Head of caudate nucleus (tissue), 42 donors: ENCODE measurements at regions not wholly inside any gene's neighbourhood (a gene's known extent, or its start where the extent isn't known, plus 50 kb on each side); places are given as distances from the start of the nearest gene placed in this dataset.

Experiments used
- DNase-seq, 42 donors: peaks; one replicate each; pipeline versions ENCODE4 v3.0.0 to v3.0.0-alpha.2; 2020 to 2021; ENCODE audit warnings: mixed read lengths in 7 of 42
- intact Hi-C: fragments of 100-400 bp; cut with DNase I; formaldehyde crosslinking; loops from one replicate; pipeline ENCODE4 v1.15.0; 2022

DNA sequence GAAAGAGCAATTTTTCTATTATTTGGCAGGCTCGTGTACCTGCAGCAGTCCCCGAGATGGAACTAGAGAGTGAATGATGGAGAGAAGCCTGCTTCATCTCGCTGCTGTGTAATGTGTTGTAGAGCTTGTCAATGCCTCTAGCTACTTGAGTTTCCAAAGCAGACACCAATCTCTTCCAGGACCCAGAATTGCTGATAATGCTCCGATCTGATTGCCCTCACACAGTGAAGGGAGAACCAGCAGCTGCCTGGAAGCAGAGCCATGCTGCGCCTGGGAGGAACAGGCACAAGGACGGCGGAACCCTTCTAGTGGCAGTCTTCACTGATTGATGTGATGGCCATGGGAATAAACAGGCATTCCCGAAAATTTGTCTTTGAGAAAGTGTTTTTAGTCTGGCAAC lies 288.0 kb downstream of the ICE1 start:
- intact Hi-C loops, result no loop called here
- DNase-seq, result peak in 1 of 42 donors; percentile 3

DNA sequence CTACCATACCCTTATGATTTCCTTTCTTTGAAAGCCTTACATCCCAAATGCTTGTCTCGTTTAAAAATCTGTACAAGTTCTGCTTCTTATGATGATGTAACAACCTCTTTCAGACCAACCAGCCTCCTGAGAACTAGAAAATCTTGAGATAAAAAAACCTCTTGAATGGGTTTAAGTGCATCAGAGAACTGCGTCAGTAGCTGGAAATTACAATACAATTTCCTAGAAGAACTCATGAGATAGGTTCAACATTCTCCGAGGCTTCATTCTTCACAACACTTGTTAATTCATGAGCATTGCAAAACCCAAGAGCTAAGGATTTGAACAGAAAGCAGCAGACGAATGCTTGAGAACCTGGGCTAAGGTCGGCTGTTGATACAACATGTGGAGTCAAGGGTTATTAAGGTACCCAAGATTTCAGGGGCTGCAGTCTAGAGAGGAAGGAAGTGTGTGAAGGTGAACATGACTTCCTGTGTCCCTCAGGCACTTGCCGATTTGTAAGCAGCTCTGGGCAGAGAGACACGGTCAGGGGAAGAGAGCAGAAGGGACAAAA lies 286.0 kb downstream of the ICE1 start:
- no peak for DNase-seq
- intact Hi-C loops, result no loop called here

DNA sequence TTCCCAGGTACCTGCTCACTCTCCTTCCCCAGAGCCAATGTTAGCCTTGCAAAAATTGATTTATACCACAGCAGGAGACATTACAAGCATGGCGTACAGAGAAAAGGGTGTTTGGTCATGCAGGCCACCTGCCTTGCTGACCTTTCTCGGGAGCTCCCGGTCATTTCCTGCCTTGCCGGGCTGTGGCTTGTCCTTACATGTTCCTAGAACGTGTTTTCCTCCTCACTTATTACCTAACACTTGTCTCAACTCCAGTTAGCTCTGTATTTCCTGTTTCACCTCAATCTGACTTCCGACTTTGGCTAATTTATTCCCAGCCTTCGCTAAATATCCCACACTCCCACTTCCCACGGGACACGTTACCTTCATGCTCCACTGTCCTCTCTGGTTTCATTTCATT lies 282.5 kb downstream of the ICE1 start:
- DNase-seq, result no peak
- intact Hi-C loops, result no loop called here

GRCh38 chr5:5704352-5704751 lies 281.9 kb downstream of the ICE1 start:
- intact Hi-C loops, result no loop called here
- DNase-seq, result no peak

GRCh38 chr5:5702934-5703333 lies 280.5 kb downstream of the ICE1 start:
- intact Hi-C loops, result no loop called here
- no peak for DNase-seq

GRCh38 chr5:5700549-5700948 lies 278.1 kb downstream of the ICE1 start:
- intact Hi-C loops, result no loop called here

GRCh38 chr5:5699062-5699461 lies 276.6 kb downstream of the ICE1 start:
- intact Hi-C loops, result no loop called here
- no peak for DNase-seq

More at GRCh38 chr5:5700549-5700948, 278.1 kb downstream of the ICE1 start:
- DNase-seq, result no peak

GRCh38 chr5:5695266-5695665 lies 272.8 kb downstream of the ICE1 start:
- DNase-seq, result no peak
- intact Hi-C loops, result no loop called here

DNA sequence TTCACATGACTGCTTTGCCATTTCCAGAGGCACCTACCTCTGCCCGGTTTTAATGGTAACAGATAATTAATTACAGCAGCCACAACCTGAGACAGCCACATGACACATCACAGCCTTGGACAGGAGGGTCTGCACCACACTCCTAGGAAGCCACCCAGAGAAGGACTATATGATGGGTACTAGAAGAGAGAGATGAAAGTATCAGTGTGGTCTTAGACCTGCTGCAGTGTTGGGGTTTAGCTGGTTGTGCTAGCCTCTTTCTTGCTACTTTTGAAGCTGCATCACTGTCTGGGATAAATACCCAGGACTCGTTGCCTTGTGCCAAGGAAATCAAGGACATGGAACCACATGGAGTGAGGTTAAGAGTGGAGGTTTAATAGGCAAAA lies 266.4 kb downstream of the ICE1 start:
- DNase-seq, result no peak
- intact Hi-C loops, result no loop called here

- intact Hi-C loops, result no loop called here
- no peak for DNase-seq
These were observed 265.9 kb downstream of the ICE1 start for GRCh38 chr5:5688194-5688924.

GRCh38 chr5:5687113-5687512 lies 264.6 kb downstream of the ICE1 start:
- no peak for DNase-seq
- intact Hi-C loops, result no loop called here

DNA sequence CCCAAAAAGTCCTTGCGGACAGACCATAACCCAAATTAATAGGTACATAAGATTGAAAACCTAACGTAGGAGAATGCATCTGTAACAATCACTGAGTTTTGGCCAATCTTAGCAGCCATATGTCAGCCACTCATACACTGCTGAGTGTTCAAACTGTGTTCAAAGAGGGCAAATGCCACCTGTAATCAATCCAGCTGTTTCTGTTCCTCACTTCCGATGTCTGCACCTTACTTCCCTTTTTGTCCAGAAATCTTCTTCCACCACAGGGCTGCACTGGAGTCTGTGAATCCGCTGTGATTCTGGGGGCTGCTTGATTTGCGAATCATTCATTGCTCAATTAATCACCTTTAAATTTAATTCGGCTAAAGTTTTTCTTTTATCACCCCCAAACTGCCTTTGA lies 263.9 kb downstream of the ICE1 start:
- no peak for DNase-seq
- intact Hi-C loops, result no loop called here

DNA sequence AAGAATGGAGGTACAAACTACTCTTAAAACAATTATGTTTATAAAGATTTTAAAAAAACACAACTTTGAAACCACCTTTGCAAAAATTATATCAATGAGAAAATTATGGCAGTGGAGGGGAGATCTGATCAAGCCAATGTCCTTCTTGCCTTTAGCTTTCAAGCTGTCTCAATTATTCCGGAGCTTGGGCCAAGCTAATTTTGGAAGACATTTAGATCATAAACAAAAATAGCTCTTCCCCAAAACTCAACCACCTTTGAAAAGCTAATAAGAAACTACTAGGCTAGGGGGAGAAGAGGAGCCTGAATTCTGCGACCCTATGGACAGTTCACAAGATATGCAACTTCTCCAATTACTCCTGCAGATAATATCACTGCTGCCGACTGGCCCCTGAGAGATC lies 263.3 kb downstream of the ICE1 start:
- intact Hi-C loops, result no loop called here
- no peak for DNase-seq

DNA sequence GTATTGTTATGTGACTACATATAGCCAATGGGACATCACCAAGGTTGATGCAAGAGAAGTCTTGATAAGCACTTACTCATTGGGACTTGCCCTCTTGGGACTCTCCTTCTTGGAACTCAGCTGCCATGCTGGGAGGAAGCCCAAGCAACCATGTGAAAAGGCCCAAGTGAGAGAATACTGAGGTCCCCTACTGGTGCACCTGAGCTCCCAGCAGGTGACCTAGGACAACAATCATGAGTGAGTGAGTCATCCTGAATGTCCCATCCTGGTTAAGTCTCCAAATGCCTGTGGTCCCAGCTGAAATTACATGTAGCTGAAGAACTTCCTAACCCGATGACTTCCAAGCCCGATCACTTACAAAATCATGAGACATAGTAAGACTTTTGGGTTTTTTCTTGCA lies 260.7 kb downstream of the ICE1 start:
- no peak for DNase-seq
- intact Hi-C loops, result no loop called here

DNA sequence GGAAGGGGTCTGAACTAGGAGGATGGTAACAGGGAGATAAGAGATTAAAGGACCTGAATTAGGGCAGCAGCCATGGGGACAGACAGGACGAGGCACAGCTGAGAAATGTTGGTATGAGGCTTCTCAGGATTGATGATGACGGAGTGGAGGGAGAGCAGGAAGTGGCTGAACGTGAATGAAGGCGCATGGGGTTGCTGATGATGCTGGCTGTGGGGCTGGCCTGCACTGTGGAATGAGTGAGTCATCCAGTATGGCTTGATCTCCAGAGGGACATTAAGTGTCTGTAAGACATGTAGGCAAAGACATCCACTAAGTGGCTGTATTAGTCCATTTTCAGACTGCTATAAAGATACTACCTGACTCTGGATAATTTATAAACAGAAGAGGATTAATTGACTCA lies 256.4 kb downstream of the ICE1 start:
- intact Hi-C loops, result no loop called here
- DNase-seq, result no peak

DNA sequence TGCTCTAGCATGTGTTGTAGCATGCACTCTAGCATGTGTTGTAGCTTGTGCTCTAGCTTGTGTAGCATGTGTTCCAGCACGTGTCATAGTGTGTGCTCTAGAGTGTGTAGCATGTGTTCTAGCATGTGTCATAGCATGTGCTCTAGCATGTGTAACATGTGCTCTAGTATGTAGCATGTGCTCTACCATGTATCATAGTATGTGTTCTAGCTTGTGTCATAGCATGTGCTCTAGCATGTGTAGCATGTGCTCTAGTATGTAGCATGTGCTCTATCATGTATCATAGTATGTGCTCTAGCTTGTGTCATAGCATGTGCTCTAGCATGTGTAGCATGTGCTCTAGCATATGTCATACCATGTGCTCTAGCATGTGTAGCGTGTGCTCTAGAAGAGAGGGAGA lies 255.3 kb downstream of the ICE1 start:
- no peak for DNase-seq
- intact Hi-C loops, result no loop called here

- intact Hi-C loops, result no loop called here
- no peak for DNase-seq
These were observed 253.7 kb downstream of the ICE1 start for GRCh38 chr5:5676218-5676617.

DNA sequence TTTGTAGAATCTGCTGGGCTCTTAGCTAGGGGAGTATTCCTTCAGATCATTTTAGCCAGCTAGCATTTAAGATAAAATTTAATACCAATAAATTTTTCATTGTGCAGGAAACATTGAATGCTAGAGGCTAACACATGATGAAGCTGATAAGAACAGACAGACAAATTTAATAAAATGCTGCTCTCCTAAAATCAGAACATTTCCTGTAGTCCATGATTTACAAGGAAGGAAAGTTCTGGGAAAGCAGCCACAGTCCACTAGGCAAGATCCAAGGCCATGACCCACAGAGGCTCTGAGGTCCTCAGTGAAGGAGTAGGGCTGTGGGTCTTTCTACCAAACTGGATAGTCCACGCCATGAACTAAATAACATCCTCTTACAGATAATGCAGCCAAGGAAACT lies 253.0 kb downstream of the ICE1 start:
- DNase-seq, result no peak
- intact Hi-C loops, result no loop called here

DNA sequence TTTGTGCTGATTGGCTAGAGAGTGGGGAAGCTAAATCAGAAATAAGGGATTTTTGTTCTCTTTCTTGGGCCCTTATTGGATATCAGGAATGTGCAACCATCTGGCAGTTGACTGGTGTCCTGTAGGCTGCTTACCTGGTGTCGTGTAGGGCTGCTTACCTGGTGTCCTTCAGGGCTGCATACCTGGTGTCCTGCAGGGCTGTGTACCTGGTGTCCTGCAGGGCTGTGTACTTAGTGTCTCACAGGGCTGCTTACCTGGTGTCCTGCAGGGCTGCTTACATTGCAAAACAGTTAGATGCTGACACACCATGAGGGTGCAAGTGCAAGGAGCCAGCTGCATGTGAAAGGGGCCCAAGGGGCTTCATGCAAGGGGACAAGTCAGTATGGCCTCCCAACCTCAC lies 249.3 kb downstream of the ICE1 start:
- no peak for DNase-seq
- intact Hi-C loops, result no loop called here

GRCh38 chr5:5667136-5667554 lies 244.7 kb downstream of the ICE1 start:
- DNase-seq, result no peak
- intact Hi-C loops, result no loop called here

DNA sequence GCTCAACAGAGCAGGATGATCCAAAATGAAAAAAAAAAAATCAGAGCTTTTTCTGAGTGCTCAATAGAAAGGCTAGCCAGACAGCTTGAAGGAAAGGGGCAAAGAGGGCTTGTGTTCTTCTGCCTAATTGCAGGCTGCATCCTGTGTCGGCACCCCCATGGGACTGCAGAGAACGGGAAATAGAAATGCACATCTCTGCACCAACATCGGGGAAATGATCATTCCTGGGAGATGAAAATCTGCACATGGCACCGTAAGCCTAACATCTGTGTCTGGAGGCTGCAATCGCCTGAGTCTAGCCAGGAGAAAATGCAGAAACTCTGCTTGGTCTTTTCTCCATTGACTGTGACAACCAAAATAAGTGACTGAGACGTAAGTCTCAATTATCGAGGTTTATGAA lies 243.9 kb downstream of the ICE1 start:
- no peak for DNase-seq
- intact Hi-C loops, result no loop called here

DNA sequence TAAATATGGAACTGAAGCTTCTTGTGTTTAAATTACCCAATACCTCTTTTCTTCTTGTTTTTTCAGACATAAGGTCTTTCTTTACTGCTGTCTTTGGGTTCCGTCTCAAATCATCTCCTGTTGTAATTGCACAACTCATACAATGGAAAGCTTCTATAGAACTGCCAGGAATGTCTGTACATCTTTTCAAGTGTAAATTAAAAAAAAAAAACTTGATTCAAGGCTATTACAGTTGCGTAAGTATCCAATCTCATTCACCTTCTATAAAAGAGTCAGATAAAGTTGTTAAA lies 243.5 kb downstream of the ICE1 start:
- intact Hi-C loops, result no loop called here
- DNase-seq, result no peak
